AG09319 (cell line): ENCODE measurements at regions not wholly inside any gene's neighbourhood (a gene's known extent, or its start where the extent isn't known, plus 50 kb on each side); places are given as distances from the start of the nearest gene placed in this dataset.

Experiments
- DNase-seq: peaks from one replicate; pipeline ENCODE4 v3.0.0-alpha.2; 2010; ENCODE audit warnings: low read depth; ENCODE audit errors: extremely low read depth
- TF ChIP-seq, protein P1 (sequence below): IDR thresholded peaks from 2 replicates; pipeline ENCODE4 v1.5.1; 2011; ENCODE audit warnings: low read depth, mild to moderate bottlenecking, inconsistent platforms, low read length, moderate library complexity

DNA sequence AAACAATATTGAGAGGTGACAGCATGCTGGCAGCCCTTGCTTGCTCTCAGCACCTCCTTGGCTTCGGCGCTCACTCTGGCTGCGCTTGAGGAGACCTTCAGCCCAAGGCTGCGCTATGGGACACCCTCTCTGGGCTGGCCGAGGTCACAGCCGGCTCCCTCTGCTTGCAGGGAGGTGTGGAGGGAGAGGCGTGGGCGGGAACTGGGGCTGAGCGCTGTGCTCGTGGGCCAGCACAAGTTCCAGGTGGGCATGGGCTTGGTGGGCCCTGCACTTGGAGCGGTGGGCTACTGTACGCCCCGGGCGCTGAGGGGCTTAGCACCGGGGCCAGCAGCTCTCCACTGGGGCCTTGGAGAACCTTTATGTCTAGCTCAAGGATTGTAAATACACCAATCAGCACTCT is 1613.8 kb upstream of the IGFBP7 start:
- DNase-seq, result no peak
- TF ChIP-seq, protein P1, sequence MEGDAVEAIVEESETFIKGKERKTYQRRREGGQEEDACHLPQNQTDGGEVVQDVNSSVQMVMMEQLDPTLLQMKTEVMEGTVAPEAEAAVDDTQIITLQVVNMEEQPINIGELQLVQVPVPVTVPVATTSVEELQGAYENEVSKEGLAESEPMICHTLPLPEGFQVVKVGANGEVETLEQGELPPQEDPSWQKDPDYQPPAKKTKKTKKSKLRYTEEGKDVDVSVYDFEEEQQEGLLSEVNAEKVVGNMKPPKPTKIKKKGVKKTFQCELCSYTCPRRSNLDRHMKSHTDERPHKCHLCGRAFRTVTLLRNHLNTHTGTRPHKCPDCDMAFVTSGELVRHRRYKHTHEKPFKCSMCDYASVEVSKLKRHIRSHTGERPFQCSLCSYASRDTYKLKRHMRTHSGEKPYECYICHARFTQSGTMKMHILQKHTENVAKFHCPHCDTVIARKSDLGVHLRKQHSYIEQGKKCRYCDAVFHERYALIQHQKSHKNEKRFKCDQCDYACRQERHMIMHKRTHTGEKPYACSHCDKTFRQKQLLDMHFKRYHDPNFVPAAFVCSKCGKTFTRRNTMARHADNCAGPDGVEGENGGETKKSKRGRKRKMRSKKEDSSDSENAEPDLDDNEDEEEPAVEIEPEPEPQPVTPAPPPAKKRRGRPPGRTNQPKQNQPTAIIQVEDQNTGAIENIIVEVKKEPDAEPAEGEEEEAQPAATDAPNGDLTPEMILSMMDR, result no peak

- DNase-seq, result no peak
- TF ChIP-seq, protein P1, result no peak
Observed at GRCh38 chr4:58711039-58711438, 1600.9 kb upstream of the IGFBP7 start.

GRCh38 chr4:58688568-58688967 is 1578.4 kb upstream of the IGFBP7 start:
- TF ChIP-seq, protein P1, result no peak
- DNase-seq, result no peak

GRCh38 chr4:58679886-58680285 is 1569.7 kb upstream of the IGFBP7 start:
- TF ChIP-seq, protein P1, result no peak

GRCh38 chr4:58679051-58679450 is 1568.9 kb upstream of the IGFBP7 start:
- DNase-seq, result no peak
- TF ChIP-seq, protein P1, result no peak

More at GRCh38 chr4:58679886-58680285, 1569.7 kb upstream of the IGFBP7 start:
- DNase-seq, result no peak

GRCh38 chr4:58669783-58670182 is 1559.6 kb upstream of the IGFBP7 start:
- TF ChIP-seq, protein P1, result no peak
- DNase-seq, result no peak

- DNase-seq, result no peak
- TF ChIP-seq, protein P1, result no peak
Observed at GRCh38 chr4:58665649-58666048, 1555.5 kb upstream of the IGFBP7 start.
